Psoas muscle (tissue), 7 donors: ENCODE measurements at regions not wholly inside any gene's neighbourhood (a gene's known extent, or its start where the extent isn't known, plus 50 kb on each side); places are given as distances from the start of the nearest gene placed in this dataset.

Source experiments
- ATAC-seq, 4 donors: fragments of 200-7000 bp; cut with Tn5 transposase; one replicate each; pipeline ENCODE4 v1.9.1; 2020; ENCODE audit warnings: moderate library complexity in 3 of 4, mild to moderate bottlenecking in 2 of 4
- DNase-seq, 2 donors: peaks; one replicate each; pipeline ENCODE4 v3.0.0-alpha.2; 2020
- H3K27ac ChIP-seq: fragments of 200-600 bp; one replicate; pipeline ENCODE4 v1.8.0; 2022
- H3K27me3 ChIP-seq, 3 donors: fragments of 200-600 bp in 1 of 3; one replicate each; pipeline versions ENCODE4 v1.6.1 to v1.8.0; 2013 to 2022; ENCODE audit warnings: low read length in 2 of 3, mild to moderate bottlenecking in 2 of 3, moderate library complexity in 1 of 3; ENCODE audit not compliant: insufficient read depth in 3 of 3
- H3K36me3 ChIP-seq, 2 donors: fragments of 200-600 bp in 1 of 2; one replicate each; pipeline versions ENCODE4 v1.6.1 to v1.8.0; 2013 to 2022; ENCODE audit warnings: low read depth in 1 of 2, mild to moderate bottlenecking in 1 of 2, moderate library complexity in 1 of 2; ENCODE audit not compliant: insufficient read depth in 1 of 2
- H3K4me1 ChIP-seq: fragments of 200-600 bp; one replicate; pipeline ENCODE4 v1.8.0; 2022
- H3K4me3 ChIP-seq: fragments of 200-600 bp; one replicate; pipeline ENCODE4 v1.8.0; 2022; ENCODE audit warnings: mild to moderate bottlenecking
- H3K9me3 ChIP-seq: fragments of 200-600 bp; one replicate; pipeline ENCODE4 v1.8.0; 2022
- WGBS, 3 donors: extraction: QIAGEN DNeasy Blood & Tissue Kit; methylation state at CpG; one replicate each; pipeline versions ENCODE4 v1.1.6 to v1.1.7; 2013; 5-methylcytosine and 5-hydroxymethylcytosine counted together
- intact Hi-C, 2 donors: fragments of 100-400 bp; cut with DNase I; formaldehyde crosslinking; loops; one replicate each; pipeline versions ENCODE4 v1.11.0 to v1.14.2; 2022
- TF ChIP-seq, protein P1 (sequence below): fragments of 200-600 bp; IDR thresholded peaks from one replicate; pipeline ENCODE4 v1.8.0; 2022; ENCODE audit warnings: antibody characterized with exemption
- donor health status: healthy with polysubstance abuse.
- donor health status: DM: no; HTN: no; CAD: no; lungs with moderate emphysema.
- donor health status: Bipolar disorder and iron deficiency.
- donor health status: healthy.
- donor health status: DM: yes; HTN: yes; CAD: no.
- donor health status: DM: no; HTN: no; CAD: no.
- donor health status: DM: yes; HTN: yes; CAD: no.

DNA sequence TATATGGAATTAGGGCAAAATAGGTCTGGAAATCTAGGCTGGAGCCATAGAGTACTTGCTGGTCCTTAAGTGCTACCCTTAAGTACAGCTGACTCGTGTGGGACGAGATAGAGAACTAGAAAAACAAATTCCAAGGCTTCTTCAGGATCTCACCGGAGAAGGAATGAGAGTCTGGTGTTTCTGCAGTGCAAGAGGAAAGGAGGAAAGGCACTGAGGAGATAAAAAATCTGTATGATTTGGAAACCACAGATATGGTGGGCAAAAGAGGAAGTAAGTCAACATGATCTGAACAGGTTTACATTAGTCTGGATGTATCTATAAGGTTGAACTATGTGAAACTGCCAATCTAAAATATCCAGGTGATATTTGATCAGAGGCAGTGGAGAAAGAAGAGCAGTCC lies 134.4 kb upstream of the SOX5 start:
- no peaks in the 10 kb centered on the region for H3K36me3 ChIP-seq
- H3K27ac ChIP-seq = no peak overlapping the region
- intact Hi-C loops = no loop called here
- TF ChIP-seq, protein P1, sequence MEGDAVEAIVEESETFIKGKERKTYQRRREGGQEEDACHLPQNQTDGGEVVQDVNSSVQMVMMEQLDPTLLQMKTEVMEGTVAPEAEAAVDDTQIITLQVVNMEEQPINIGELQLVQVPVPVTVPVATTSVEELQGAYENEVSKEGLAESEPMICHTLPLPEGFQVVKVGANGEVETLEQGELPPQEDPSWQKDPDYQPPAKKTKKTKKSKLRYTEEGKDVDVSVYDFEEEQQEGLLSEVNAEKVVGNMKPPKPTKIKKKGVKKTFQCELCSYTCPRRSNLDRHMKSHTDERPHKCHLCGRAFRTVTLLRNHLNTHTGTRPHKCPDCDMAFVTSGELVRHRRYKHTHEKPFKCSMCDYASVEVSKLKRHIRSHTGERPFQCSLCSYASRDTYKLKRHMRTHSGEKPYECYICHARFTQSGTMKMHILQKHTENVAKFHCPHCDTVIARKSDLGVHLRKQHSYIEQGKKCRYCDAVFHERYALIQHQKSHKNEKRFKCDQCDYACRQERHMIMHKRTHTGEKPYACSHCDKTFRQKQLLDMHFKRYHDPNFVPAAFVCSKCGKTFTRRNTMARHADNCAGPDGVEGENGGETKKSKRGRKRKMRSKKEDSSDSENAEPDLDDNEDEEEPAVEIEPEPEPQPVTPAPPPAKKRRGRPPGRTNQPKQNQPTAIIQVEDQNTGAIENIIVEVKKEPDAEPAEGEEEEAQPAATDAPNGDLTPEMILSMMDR = no peak
- 79 to 85% (median 79%) methylated on average over 3 of the region's 3 CpGs for WGBS, 3 donors
- no peak overlapping the region for H3K4me3 ChIP-seq
- ATAC-seq (no peak), DNase-seq (no peak)
- no peaks in the 10 kb centered on the region for H3K4me1 ChIP-seq
- no peaks in the 10 kb centered on the region for H3K9me3 ChIP-seq
- H3K27me3 ChIP-seq = no peaks in the 10 kb centered on the region

DNA sequence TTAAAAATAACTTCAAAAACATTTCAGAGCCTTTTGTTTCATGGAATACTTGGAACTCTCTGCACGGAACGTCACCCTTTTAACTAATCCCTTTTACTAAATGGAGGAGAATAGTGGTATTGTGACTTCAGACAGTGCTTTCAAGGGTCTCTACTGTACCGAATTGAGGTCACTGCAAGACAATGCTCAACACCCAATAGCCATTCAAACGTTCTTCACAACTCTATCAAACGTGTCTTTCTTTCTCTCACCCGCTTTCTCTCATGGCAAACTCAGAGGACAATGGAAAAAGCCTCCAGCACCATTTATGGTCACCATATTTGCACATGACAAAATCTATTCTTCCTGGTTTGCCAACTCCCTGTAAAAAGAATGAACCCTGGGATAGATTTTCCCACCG lies 132.1 kb upstream of the SOX5 start:
- WGBS, 3 donors = 27 to 41% (median 33%) methylated on average over 7 of the region's 7 CpGs
- H3K27ac ChIP-seq = no peak overlapping the region
- DNase-seq = no peak
- H3K27me3 ChIP-seq = no peaks in the 10 kb centered on the region
- no peaks in the 10 kb centered on the region for H3K36me3 ChIP-seq
- no peaks in the 10 kb centered on the region for H3K4me1 ChIP-seq
- H3K4me3 ChIP-seq = no peak overlapping the region
- TF ChIP-seq, protein P1 = no peak
- H3K9me3 ChIP-seq = no peaks in the 10 kb centered on the region
- intact Hi-C loops = no loop called here
- ATAC-seq = no peak

DNA sequence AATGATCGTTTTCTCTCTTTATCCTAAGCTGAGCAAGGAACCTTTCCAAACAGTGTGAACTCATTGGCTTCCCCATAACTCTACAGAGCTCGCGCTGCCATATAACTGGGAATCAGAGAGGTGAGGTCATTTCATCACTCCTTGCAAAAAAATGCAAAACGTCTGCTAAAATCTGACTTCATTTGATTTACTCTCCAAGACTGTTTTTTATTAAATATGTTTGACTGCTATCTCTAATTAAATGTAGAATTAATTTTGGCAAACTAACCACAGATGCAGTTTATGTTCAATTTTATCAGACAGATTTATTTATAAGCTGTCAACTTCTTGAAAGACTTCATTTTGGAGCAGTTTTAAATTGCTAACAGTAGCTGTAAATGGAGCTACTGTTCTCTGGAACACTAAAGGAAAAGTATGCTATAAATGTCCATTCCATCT lies 131.6 kb upstream of the SOX5 start:
- TF ChIP-seq, protein P1 = no peak
- DNase-seq (no peak), ATAC-seq (no peak)
- Histone ChIP-seq H3K4me3 (no peak overlapping the region), H3K27ac (no peak overlapping the region), H3K9me3 (no peaks in the 10 kb centered on the region), H3K4me1 (no peaks in the 10 kb centered on the region), H3K36me3 (no peaks in the 10 kb centered on the region), H3K27me3 (no peaks in the 10 kb centered on the region)
- intact Hi-C loops = no loop called here
- WGBS, 3 donors = 34 to 37% (median 36%) methylated on average over 4 of the region's 4 CpGs

DNA sequence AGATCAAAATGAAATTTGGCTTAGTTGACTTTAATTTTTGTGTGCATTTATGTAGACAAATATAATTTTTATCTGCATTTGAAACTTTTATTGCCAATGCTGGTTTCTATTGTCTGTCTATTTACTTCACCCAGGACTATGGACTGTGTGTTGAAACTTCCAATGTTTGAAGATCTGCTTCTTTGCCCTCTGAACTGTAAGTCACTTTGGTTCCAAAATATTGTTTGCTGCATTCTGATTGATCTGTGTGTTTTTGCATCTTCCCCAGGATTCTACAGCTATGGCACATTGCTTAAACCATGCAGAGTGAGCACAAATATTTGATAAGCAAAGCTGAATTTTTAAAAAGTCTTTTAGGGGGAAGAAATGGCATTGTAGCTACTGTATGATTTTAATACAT lies 131.0 kb upstream of the SOX5 start:
- TF ChIP-seq, protein P1 = no peak
- H3K4me1 ChIP-seq = no peaks in the 10 kb centered on the region
- H3K27ac ChIP-seq = no peak overlapping the region
- DNase-seq = no peak
- H3K36me3 ChIP-seq = no peaks in the 10 kb centered on the region
- no peaks in the 10 kb centered on the region for H3K9me3 ChIP-seq
- no peak for ATAC-seq
- no peak overlapping the region for H3K4me3 ChIP-seq
- intact Hi-C loops = no loop called here
- H3K27me3 ChIP-seq = no peaks in the 10 kb centered on the region

DNA sequence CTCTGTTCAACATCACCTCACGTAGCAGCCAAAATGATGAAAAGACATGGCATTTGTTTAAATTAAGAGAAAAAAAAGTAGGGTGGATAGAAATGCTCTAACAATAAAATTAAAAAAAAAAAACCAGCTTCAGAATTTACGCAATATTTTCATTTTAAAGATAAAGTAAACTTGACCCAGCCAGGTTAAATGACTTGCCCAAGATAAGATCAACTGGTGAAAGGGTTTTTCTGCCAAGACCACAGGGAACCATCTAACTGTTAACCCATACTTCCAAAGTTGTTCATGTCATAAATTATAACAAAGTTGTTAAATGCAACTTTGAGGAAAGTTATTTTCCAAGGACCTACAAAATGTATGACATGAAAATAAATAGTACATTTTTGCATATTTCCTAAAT lies 129.6 kb upstream of the SOX5 start:
- Histone ChIP-seq H3K27ac (no peak overlapping the region), H3K9me3 (no peaks in the 10 kb centered on the region), H3K36me3 (no peaks in the 10 kb centered on the region), H3K4me1 (no peaks in the 10 kb centered on the region), H3K27me3 (no peaks in the 10 kb centered on the region), H3K4me3 (no peak overlapping the region)
- intact Hi-C loops = no loop called here
- TF ChIP-seq, protein P1 = no peak
- DNase-seq (no peak), ATAC-seq (no peak)
- WGBS, 3 donors = 68 to 90% (median 73%) methylated on average over 2 of the region's 2 CpGs
